Keratinocyte (primary cell): ENCODE measurements at regions not wholly inside any gene's neighbourhood (a gene's known extent, or its start where the extent isn't known, plus 50 kb on each side); places are given as distances from the start of the nearest gene placed in this dataset.

Experiments
- DNase-seq: peaks from one replicate; pipeline ENCODE4 v3.0.0-alpha.2; 2011; ENCODE audit warnings: low read depth, missing footprints, low spot score
- FAIRE-seq: peaks from 2 replicates; lab custom pipeline; 2011; peaks lifted over from hg19 to GRCh38; lab: Jason Lieb, UNC
- H2AFZ ChIP-seq: 2 replicates; pipeline ENCODE4 v1.6.0; 2012; ENCODE audit warnings: low read length, control low read depth, inconsistent platforms; ENCODE audit not compliant: control insufficient read depth
- H3K27ac ChIP-seq: 2 replicates; pipeline ENCODE4 v1.5.1; 2011; ENCODE audit warnings: low read length; ENCODE audit not compliant: control insufficient read depth, insufficient read depth
- H3K27me3 ChIP-seq: 3 replicates; pipeline ENCODE4 v1.6.0; 2011; ENCODE audit warnings: low read length; ENCODE audit not compliant: control insufficient read depth, insufficient read depth; ENCODE audit errors: extremely low read depth
- H3K36me3 ChIP-seq, 2 experiments: 2 replicates in 1 of 2; 3 replicates in 1 of 2; pipeline ENCODE4 v1.5.1; 2011; ENCODE audit warnings: low read length in 2 of 2, mild to moderate bottlenecking in 1 of 2; ENCODE audit not compliant: control insufficient read depth in 2 of 2, insufficient read depth in 2 of 2; ENCODE audit errors: extremely low read depth in 1 of 2
- H3K4me1 ChIP-seq: 3 replicates; pipeline ENCODE4 v1.5.1; 2011; ENCODE audit warnings: low read length; ENCODE audit not compliant: control insufficient read depth, insufficient read depth; ENCODE audit errors: extremely low read depth
- H3K4me2 ChIP-seq: 3 replicates; pipeline ENCODE4 v1.6.0; 2011; ENCODE audit warnings: low read depth, low read length; ENCODE audit not compliant: control insufficient read depth, insufficient read depth; ENCODE audit errors: extremely low read depth
- H3K4me3 ChIP-seq, 3 experiments: fragments of 200-600 bp in 1 of 3; sonication (generic) in 1 of 3; 2 replicates in 2 of 3; 3 replicates in 1 of 3; pipeline ENCODE4 v1.5.1; 2011 to 2016; ENCODE audit warnings: low read length in 3 of 3, mild to moderate bottlenecking in 3 of 3, control low read depth in 2 of 3, inconsistent platforms in 1 of 3, low read depth in 1 of 3, mixed read lengths in 1 of 3, mixed run types in 1 of 3, moderate library complexity in 1 of 3; ENCODE audit not compliant: control insufficient read depth in 2 of 3, insufficient read depth in 2 of 3; ENCODE audit errors: extremely low read depth in 1 of 3
- H3K79me2 ChIP-seq: 2 replicates; pipeline ENCODE4 v1.6.0; 2012; ENCODE audit warnings: low read length; ENCODE audit not compliant: control insufficient read depth, insufficient read depth
- H3K9ac ChIP-seq: 3 replicates; pipeline ENCODE4 v1.6.0; 2011; ENCODE audit warnings: low read length; ENCODE audit not compliant: control insufficient read depth, insufficient read depth; ENCODE audit errors: extremely low read depth
- H3K9me1 ChIP-seq: 3 replicates; pipeline ENCODE4 v1.6.0; 2011; ENCODE audit warnings: low read length; ENCODE audit not compliant: control insufficient read depth, insufficient read depth; ENCODE audit errors: extremely low read depth
- H3K9me3 ChIP-seq: 2 replicates; pipeline ENCODE4 v1.5.1; 2012; ENCODE audit warnings: low read depth, low read length; ENCODE audit not compliant: control insufficient read depth
- H4K20me1 ChIP-seq: 3 replicates; pipeline ENCODE4 v1.6.0; 2011; ENCODE audit warnings: low read length; ENCODE audit not compliant: control insufficient read depth, insufficient read depth; ENCODE audit errors: extremely low read depth
- EZH2 ChIP-seq: IDR thresholded peaks from one replicate; pipeline ENCODE4 v1.6.1; 2012; ENCODE audit warnings: inconsistent platforms, mild to moderate bottlenecking, low read length, moderate library complexity
- dilution Hi-C: fragments of 300-500 bp; cut with MboI; formaldehyde crosslinking; loops from one replicate; pipeline ENCODE4 v1.7.0; 2020; ENCODE audit warnings: low sequenced_read_pairs; ENCODE audit not compliant: extremely low pct_ligation_motif_present
- TF ChIP-seq, protein P1 (sequence below), 3 experiments: IDR thresholded peaks in 1 of 3; conservative IDR thresholded peaks in 1 of 3; optimal IDR thresholded peaks in 1 of 3; 2 replicates in 2 of 3; 3 replicates in 1 of 3; pipeline versions ENCODE3 to v1.5.1; 2011; ENCODE audit warnings: low read length in 3 of 3, mild to moderate bottlenecking in 3 of 3, moderate library complexity in 2 of 3, control low read depth in 1 of 3, inconsistent platforms in 1 of 3; ENCODE audit not compliant: insufficient read depth in 2 of 3; ENCODE audit errors: extremely low read depth in 1 of 3

DNA sequence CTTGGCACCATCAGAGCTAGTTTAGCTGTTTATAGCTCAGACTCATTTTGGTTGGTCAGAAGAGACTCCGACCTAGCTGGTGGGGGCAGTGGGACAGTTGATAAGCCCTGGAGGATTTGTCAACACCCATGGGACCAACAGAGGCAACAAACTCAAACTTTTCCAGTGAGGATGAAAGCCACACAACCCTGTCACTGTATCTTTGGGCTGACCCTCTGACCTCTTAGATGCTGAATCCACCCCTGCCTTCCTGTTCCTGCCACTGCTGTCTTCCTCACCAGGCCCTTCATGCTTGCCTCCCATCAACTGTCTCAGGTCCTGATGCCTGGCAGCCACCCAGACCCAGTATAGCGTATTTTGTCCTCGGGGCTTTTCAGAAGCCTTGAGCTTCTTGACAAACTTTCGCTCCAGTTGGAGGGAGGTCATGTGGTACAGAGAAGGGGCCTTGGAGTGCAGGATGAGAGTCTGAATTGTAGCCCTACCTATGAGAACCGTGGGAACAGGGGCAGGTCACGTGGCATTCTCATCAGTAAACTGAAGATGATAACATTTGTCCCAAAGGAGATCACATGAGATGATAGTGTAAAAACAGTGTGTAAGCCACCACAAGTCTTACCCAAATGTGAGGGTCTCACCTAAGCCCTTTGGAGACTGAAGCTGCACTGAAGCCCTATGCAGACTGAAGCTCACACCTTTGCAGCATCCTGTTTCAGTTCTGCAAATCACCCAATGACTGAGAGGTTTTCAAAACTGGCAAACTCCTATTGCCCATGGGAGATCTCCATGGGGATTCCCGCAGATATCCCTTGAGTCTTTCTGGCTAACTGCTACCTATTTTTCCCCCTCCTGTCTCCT lies 72.0 kb upstream of the F13A1 start:
- no peaks in the 10 kb centered on the region for H3K27me3 ChIP-seq
- dilution Hi-C loops = no loop called here
- TF ChIP-seq, protein P1, sequence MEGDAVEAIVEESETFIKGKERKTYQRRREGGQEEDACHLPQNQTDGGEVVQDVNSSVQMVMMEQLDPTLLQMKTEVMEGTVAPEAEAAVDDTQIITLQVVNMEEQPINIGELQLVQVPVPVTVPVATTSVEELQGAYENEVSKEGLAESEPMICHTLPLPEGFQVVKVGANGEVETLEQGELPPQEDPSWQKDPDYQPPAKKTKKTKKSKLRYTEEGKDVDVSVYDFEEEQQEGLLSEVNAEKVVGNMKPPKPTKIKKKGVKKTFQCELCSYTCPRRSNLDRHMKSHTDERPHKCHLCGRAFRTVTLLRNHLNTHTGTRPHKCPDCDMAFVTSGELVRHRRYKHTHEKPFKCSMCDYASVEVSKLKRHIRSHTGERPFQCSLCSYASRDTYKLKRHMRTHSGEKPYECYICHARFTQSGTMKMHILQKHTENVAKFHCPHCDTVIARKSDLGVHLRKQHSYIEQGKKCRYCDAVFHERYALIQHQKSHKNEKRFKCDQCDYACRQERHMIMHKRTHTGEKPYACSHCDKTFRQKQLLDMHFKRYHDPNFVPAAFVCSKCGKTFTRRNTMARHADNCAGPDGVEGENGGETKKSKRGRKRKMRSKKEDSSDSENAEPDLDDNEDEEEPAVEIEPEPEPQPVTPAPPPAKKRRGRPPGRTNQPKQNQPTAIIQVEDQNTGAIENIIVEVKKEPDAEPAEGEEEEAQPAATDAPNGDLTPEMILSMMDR (optimal IDR thresholded peaks at IDR 0.05 in 1 of 3, IDR thresholded peaks at IDR 0.05 in 1 of 3, conservative IDR thresholded peaks at IDR 0.05 in 1 of 3; ENCODE audit: extremely low read depth in 1 of 3, insufficient read depth in 2 of 3, low read length in 3 of 3) = no peak
- no peak for TF ChIP-seq EZH2
- no peak for FAIRE-seq
- no peaks in the 10 kb centered on the region for H3K79me2 ChIP-seq
- no peaks in the 10 kb centered on the region for H3K4me1 ChIP-seq
- no peaks in the 10 kb centered on the region for H3K36me3 ChIP-seq
- H3K4me2 ChIP-seq = no peak overlapping the region
- no peaks in the 10 kb centered on the region for H3K9me3 ChIP-seq
- no peaks in the 10 kb centered on the region for H3K9me1 ChIP-seq
- H3K4me3 ChIP-seq = no peak overlapping the region
- no peak for DNase-seq
- H3K27ac ChIP-seq = no peak overlapping the region
- no peaks in the 10 kb centered on the region for H4K20me1 ChIP-seq
- no peak overlapping the region for H2AFZ ChIP-seq
- H3K9ac ChIP-seq = no peak overlapping the region

DNA sequence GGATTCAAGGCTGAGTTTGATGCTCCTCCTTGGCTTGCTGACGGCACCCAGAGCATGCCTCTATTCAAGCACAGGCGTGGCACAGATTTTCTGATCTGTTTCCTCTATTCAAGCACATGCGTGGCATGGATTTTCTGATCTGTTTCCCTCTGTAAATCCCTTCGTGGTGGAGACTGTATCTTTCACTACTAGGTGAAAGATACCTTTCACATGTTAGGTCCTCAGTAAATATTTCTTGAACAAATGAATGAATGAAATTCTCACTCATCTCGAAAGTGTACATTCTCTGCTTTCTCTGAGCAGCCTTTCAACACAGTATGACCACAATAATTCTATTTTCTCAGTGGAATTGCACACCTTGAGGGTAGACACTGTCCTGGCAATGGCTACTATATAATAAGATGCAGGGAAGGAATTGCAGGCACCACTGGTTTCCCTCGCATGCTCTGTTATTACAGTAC lies 72.6 kb upstream of the F13A1 start:
- H3K79me2 ChIP-seq = no peaks in the 10 kb centered on the region
- dilution Hi-C loops = no loop called here
- TF ChIP-seq EZH2 = no peak
- TF ChIP-seq, protein P1 (optimal IDR thresholded peaks at IDR 0.05 in 1 of 3, IDR thresholded peaks at IDR 0.05 in 1 of 3, conservative IDR thresholded peaks at IDR 0.05 in 1 of 3; ENCODE audit: extremely low read depth in 1 of 3, insufficient read depth in 2 of 3, low read length in 3 of 3) = no peak
- no peak overlapping the region for H3K9ac ChIP-seq
- no peaks in the 10 kb centered on the region for H3K36me3 ChIP-seq
- H4K20me1 ChIP-seq = no peaks in the 10 kb centered on the region
- no peak overlapping the region for H3K4me2 ChIP-seq
- no peak overlapping the region for H3K27ac ChIP-seq
- H3K9me3 ChIP-seq = no peaks in the 10 kb centered on the region
- no peak overlapping the region for H3K4me3 ChIP-seq
- FAIRE-seq = no peak
- H2AFZ ChIP-seq = no peak overlapping the region
- no peaks in the 10 kb centered on the region for H3K9me1 ChIP-seq
- no peaks in the 10 kb centered on the region for H3K4me1 ChIP-seq
- no peaks in the 10 kb centered on the region for H3K27me3 ChIP-seq
- no peak for DNase-seq
